GM12878 (cell line): ENCODE measurements at regions not wholly inside any gene's neighbourhood (a gene's known extent, or its start where the extent isn't known, plus 50 kb on each side); places are given as distances from the start of the nearest gene placed in this dataset.

Source experiments
- BHLHE40 ChIP-seq, 2 experiments: fragments of 450-650 bp in 1 of 2; IDR thresholded peaks; 2 replicates each; pipeline ENCODE4 v1.6.1; 2011 to 2017; ENCODE audit warnings: low read depth in 2 of 2, borderline replicate concordance in 1 of 2, improper control_type of control experiment in 1 of 2, low read length in 1 of 2, mild to moderate bottlenecking in 1 of 2
- CREB1 ChIP-seq: IDR thresholded peaks from 2 replicates; pipeline ENCODE4 v1.6.1; 2012; ENCODE audit warnings: low read depth, mild to moderate bottlenecking, inconsistent platforms
- CTCF ChIP-seq, 3 experiments: IDR thresholded peaks in 2 of 3; conservative IDR thresholded peaks in 1 of 3; 2 replicates each; pipeline ENCODE4 v1.5.1; 2011; ENCODE audit warnings: low read depth in 3 of 3, low read length in 3 of 3, mild to moderate bottlenecking in 3 of 3, control low read depth in 2 of 3, moderate library complexity in 2 of 3, inconsistent platforms in 1 of 3, mixed read lengths in 1 of 3; ENCODE audit not compliant: control insufficient read depth in 2 of 3, insufficient read depth in 1 of 3; ENCODE audit errors: extremely low read depth in 1 of 3
- EP300 ChIP-seq, 2 experiments: fragments of 150-350 bp in 1 of 2; IDR thresholded peaks; 2 replicates each; pipeline ENCODE4 v1.6.1; 2011 to 2012; ENCODE audit warnings: low read depth in 2 of 2, low read length in 2 of 2, borderline replicate concordance in 1 of 2, improper control_type of control experiment in 1 of 2, inconsistent platforms in 1 of 2; ENCODE audit not compliant: control insufficient read depth in 1 of 2
- FOXM1 ChIP-seq: IDR thresholded peaks from 2 replicates; pipeline ENCODE4 v1.6.1; 2012; ENCODE audit warnings: low read depth, mild to moderate bottlenecking, inconsistent platforms, low read length, moderate library complexity
- HCFC1 ChIP-seq: fragments of 150-350 bp; IDR thresholded peaks from 2 replicates; pipeline ENCODE4 v1.6.1; 2014; ENCODE audit warnings: low read length
- IRF3 ChIP-seq: fragments of 450-650 bp; IDR thresholded peaks from 2 replicates; pipeline ENCODE4 v1.6.1; 2014; ENCODE audit warnings: mild to moderate bottlenecking
- POLR2A ChIP-seq: IDR thresholded peaks from 2 replicates; pipeline ENCODE4 v1.6.1; 2011; ENCODE audit warnings: low read depth, mild to moderate bottlenecking, low read length
- SIN3A ChIP-seq: IDR thresholded peaks from 2 replicates; pipeline ENCODE4 v1.6.1; 2012; ENCODE audit warnings: low read depth, low read length, improper control_type of control experiment
- SMC3 ChIP-seq: IDR thresholded peaks from 2 replicates; pipeline ENCODE4 v1.6.1; 2011; ENCODE audit warnings: low read length, improper control_type of control experiment, borderline replicate concordance

- no peak for TF ChIP-seq CTCF (IDR thresholded peaks at IDR 0.05 in 2 of 3, conservative IDR thresholded peaks at IDR 0.05 in 1 of 3; ENCODE audit: control insufficient read depth in 2 of 3, extremely low read depth in 1 of 3, insufficient read depth in 1 of 3, low read depth in 3 of 3, low read length in 3 of 3)
- no peak for TF ChIP-seq IRF3
- no peak for TF ChIP-seq SMC3
- TF ChIP-seq BHLHE40 (IDR thresholded peaks at IDR 0.05; ENCODE audit: borderline replicate concordance in 1 of 2, low read depth in 2 of 2, low read length in 1 of 2): no peak
- no peak for TF ChIP-seq SIN3A
- TF ChIP-seq EP300 (IDR thresholded peaks at IDR 0.05; ENCODE audit: borderline replicate concordance in 1 of 2, control insufficient read depth in 1 of 2, low read depth in 2 of 2, low read length in 2 of 2): no peak
- TF ChIP-seq POLR2A: no peak
- no peak for TF ChIP-seq FOXM1
- TF ChIP-seq CREB1: no peak
- no peak for TF ChIP-seq HCFC1
These were observed 193.7 kb downstream of the CYLC2 start for GRCh38 chr9:103188781-103189350.
